Mucosa of gallbladder (tissue), 1 donor: ENCODE measurements at regions not wholly inside any gene's neighbourhood (a gene's known extent, or its start where the extent isn't known, plus 50 kb on each side); places are given as distances from the start of the nearest gene placed in this dataset.
"Not testable (repeated sequence)": the region's sequence is repeated elsewhere in the genome, so short reads cannot be mapped to it uniquely, and the experiment has no call there.

Experiments used
- DNase-seq: peaks from one replicate; pipeline ENCODE4 v3.0.0-alpha.2; 2020; ENCODE audit warnings: low spot score
- donor health status: DM: no; HTN: no; CAD: no.

- DNase-seq, result no peak
These were observed 185.2 kb downstream of the SHOX2 start for GRCh38 chr3:157920822-157921700.

GRCh38 chr3:157919319-157919887, 186.8 kb downstream of the SHOX2 start:
- DNase-seq, result no peak

GRCh38 chr3:157918402-157918801, 187.8 kb downstream of the SHOX2 start:
- no peak for DNase-seq

GRCh38 chr3:157916672-157917071, 189.5 kb downstream of the SHOX2 start:
- DNase-seq, result no peak

GRCh38 chr3:157914882-157915281, 191.3 kb downstream of the SHOX2 start:
- no peak for DNase-seq

GRCh38 chr3:157913741-157914150, 192.5 kb downstream of the SHOX2 start:
- no peak for DNase-seq

- DNase-seq, result no peak
These were observed 193.4 kb downstream of the SHOX2 start for GRCh38 chr3:157912514-157913451.

- no peak for DNase-seq
These were observed 199.6 kb downstream of the SHOX2 start for GRCh38 chr3:157906627-157907026.

GRCh38 chr3:157905885-157906284, 200.3 kb downstream of the SHOX2 start:
- no peak for DNase-seq

- DNase-seq, result not testable (repeated sequence)
These were observed 203.5 kb downstream of the SHOX2 start for GRCh38 chr3:157902680-157903079.

GRCh38 chr3:157888040-157888439, 218.2 kb downstream of the SHOX2 start:
- no peak for DNase-seq

- no peak for DNase-seq
These were observed 229.7 kb downstream of the SHOX2 start for GRCh38 chr3:157876556-157876955.

- no peak for DNase-seq
These were observed 233.3 kb downstream of the SHOX2 start for GRCh38 chr3:157872902-157873301.

- DNase-seq, result no peak
These were observed 234.3 kb downstream of the SHOX2 start for GRCh38 chr3:157871838-157872460.

- no peak for DNase-seq
These were observed 235.0 kb downstream of the SHOX2 start for GRCh38 chr3:157871248-157871647.

- no peak for DNase-seq
These were observed 237.3 kb downstream of the SHOX2 start for GRCh38 chr3:157868946-157869345.

- DNase-seq, result no peak
These were observed 238.0 kb downstream of the SHOX2 start for GRCh38 chr3:157868196-157868595.

GRCh38 chr3:157865352-157866000, 240.7 kb downstream of the SHOX2 start:
- DNase-seq, result no peak

GRCh38 chr3:157861076-157861765, 245.0 kb downstream of the SHOX2 start:
- no peak for DNase-seq

- DNase-seq, result no peak
These were observed 246.7 kb downstream of the SHOX2 start for GRCh38 chr3:157859541-157859940.

GRCh38 chr3:157858821-157859220, 247.4 kb downstream of the SHOX2 start:
- no peak for DNase-seq
